Testis (tissue), 2 donors: ENCODE measurements at regions not wholly inside any gene's neighbourhood (a gene's known extent, or its start where the extent isn't known, plus 50 kb on each side); places are given as distances from the start of the nearest gene placed in this dataset.

Experiments used
- DNase-seq: peaks from one replicate; pipeline ENCODE4 v3.0.0-alpha.2; 2019
- H3K27ac ChIP-seq, 2 donors: fragments of 200-600 bp; sonication (generic); one replicate each; pipeline ENCODE4 v1.5.1; 2019
- H3K27me3 ChIP-seq: fragments of 200-600 bp; sonication (generic); one replicate; pipeline ENCODE4 v1.5.1; 2019
- H3K36me3 ChIP-seq: fragments of 200-600 bp; sonication (generic); one replicate; pipeline ENCODE4 v1.5.1; 2017; ENCODE audit warnings: low read depth; ENCODE audit errors: missing control alignments
- H3K4me1 ChIP-seq: fragments of 200-600 bp; sonication (generic); one replicate; pipeline ENCODE4 v1.5.1; 2019
- H3K4me3 ChIP-seq, 2 donors: fragments of 200-600 bp; sonication (generic); one replicate each; pipeline ENCODE4 v1.5.1; 2017 to 2019
- H3K9me3 ChIP-seq: fragments of 200-600 bp; sonication (generic); one replicate; pipeline ENCODE4 v1.5.1; 2017
- CTCF ChIP-seq, 3 experiments: fragments of 450-650 bp in 2 of 3; fragments of 200-600 bp in 1 of 3; sonication (generic) in 1 of 3; IDR thresholded peaks; one replicate each; pipeline ENCODE4 v1.5.1; 2016 to 2019; ENCODE audit warnings: antibody characterized with exemption in 3 of 3, mild to moderate bottlenecking in 2 of 3, moderate library complexity in 1 of 3
- POLR2A ChIP-seq: fragments of 450-650 bp; IDR thresholded peaks from one replicate; pipeline ENCODE4 v1.6.1; 2017; ENCODE audit warnings: antibody characterized with exemption, mild to moderate bottlenecking, moderate library complexity
- whole genome bisulfite sequencing, 2 donors: methylation state at CpG; one replicate each; pipeline ENCODE4 v1.1.5; 2018; 5-methylcytosine and 5-hydroxymethylcytosine counted together
- intact Hi-C: fragments of 100-400 bp; cut with DNase I; formaldehyde crosslinking; loops from one replicate; pipeline ENCODE4 v1.15.1; 2023; ENCODE audit warnings: low total_unique reads

GRCh38 chr1:233730380-233730779, 116.5 kb downstream of the KCNK1 start:
- TF ChIP-seq CTCF (IDR thresholded peaks at IDR 0.05) (no peak), POLR2A (no peak)
- Histone ChIP-seq H3K4me1 (no peaks in the 10 kb centered on the region), H3K9me3 (no peaks in the 10 kb centered on the region), H3K27me3 (no peaks in the 10 kb centered on the region), H3K27ac (no peak overlapping the region), H3K4me3 (no peak overlapping the region), H3K36me3 (no peaks in the 10 kb centered on the region)
- DNase-seq: no peak
- 35 to 64% methylated on average over 5 of the region's 5 CpGs for WGBS, 2 donors
- intact Hi-C loops: no loop called here

- Histone ChIP-seq H3K9me3 (no peaks in the 10 kb centered on the region), H3K4me1 (no peaks in the 10 kb centered on the region), H3K36me3 (no peaks in the 10 kb centered on the region), H3K4me3 (no peak overlapping the region), H3K27ac (no peak overlapping the region), H3K27me3 (no peaks in the 10 kb centered on the region)
- intact Hi-C loops: no loop called here
- DNase-seq: no peak
- TF ChIP-seq CTCF (IDR thresholded peaks at IDR 0.05) (no peak), POLR2A (no peak)
- WGBS, 2 donors: 36 to 44% methylated on average over 5 of the region's 5 CpGs
These were observed 116.9 kb downstream of the KCNK1 start for GRCh38 chr1:233730809-233731208.

GRCh38 chr1:233732206-233732605, 118.3 kb downstream of the KCNK1 start:
- Histone ChIP-seq H3K9me3 (no peaks in the 10 kb centered on the region), H3K27me3 (no peaks in the 10 kb centered on the region), H3K27ac (no peak overlapping the region), H3K36me3 (no peaks in the 10 kb centered on the region), H3K4me1 (no peaks in the 10 kb centered on the region), H3K4me3 (no peak overlapping the region)
- TF ChIP-seq CTCF (IDR thresholded peaks at IDR 0.05): no peak
- TF ChIP-seq POLR2A: no peak
- whole genome bisulfite sequencing, 2 donors: 69 to 74% methylated on average over 2 of the region's 2 CpGs
- intact Hi-C loops: no loop called here
- DNase-seq: no peak

GRCh38 chr1:233734456-233734855, 120.5 kb downstream of the KCNK1 start:
- WGBS, 2 donors: 66 to 68% methylated on average over 7 of the region's 7 CpGs

More at GRCh38 chr1:233734456-233734855, 120.5 kb downstream of the KCNK1 start:
- H3K36me3 ChIP-seq: no peaks in the 10 kb centered on the region
- intact Hi-C loops: no loop called here
- TF ChIP-seq CTCF (IDR thresholded peaks at IDR 0.05) (no peak), POLR2A (no peak)
- no peak overlapping the region for H3K27ac ChIP-seq
- H3K27me3 ChIP-seq: no peaks in the 10 kb centered on the region
- no peak overlapping the region for H3K4me3 ChIP-seq
- H3K9me3 ChIP-seq: no peaks in the 10 kb centered on the region
- H3K4me1 ChIP-seq: no peaks in the 10 kb centered on the region
- DNase-seq: no peak
